ENCODE measurements at regions not wholly inside any gene's neighbourhood (a gene's known extent, or its start where the extent isn't known, plus 50 kb on each side); places are given as distances from the start of the nearest gene placed in this dataset.

GRCh38 chr9:86749894-86750255, 197.4 kb downstream of the GAS1 start (continued):
- TF ChIP-seq, protein P1, sequence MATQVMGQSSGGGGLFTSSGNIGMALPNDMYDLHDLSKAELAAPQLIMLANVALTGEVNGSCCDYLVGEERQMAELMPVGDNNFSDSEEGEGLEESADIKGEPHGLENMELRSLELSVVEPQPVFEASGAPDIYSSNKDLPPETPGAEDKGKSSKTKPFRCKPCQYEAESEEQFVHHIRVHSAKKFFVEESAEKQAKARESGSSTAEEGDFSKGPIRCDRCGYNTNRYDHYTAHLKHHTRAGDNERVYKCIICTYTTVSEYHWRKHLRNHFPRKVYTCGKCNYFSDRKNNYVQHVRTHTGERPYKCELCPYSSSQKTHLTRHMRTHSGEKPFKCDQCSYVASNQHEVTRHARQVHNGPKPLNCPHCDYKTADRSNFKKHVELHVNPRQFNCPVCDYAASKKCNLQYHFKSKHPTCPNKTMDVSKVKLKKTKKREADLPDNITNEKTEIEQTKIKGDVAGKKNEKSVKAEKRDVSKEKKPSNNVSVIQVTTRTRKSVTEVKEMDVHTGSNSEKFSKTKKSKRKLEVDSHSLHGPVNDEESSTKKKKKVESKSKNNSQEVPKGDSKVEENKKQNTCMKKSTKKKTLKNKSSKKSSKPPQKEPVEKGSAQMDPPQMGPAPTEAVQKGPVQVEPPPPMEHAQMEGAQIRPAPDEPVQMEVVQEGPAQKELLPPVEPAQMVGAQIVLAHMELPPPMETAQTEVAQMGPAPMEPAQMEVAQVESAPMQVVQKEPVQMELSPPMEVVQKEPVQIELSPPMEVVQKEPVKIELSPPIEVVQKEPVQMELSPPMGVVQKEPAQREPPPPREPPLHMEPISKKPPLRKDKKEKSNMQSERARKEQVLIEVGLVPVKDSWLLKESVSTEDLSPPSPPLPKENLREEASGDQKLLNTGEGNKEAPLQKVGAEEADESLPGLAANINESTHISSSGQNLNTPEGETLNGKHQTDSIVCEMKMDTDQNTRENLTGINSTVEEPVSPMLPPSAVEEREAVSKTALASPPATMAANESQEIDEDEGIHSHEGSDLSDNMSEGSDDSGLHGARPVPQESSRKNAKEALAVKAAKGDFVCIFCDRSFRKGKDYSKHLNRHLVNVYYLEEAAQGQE (IDR thresholded peaks at IDR 0.05; ENCODE audit: low read depth, low read length) = no peak
- TF ChIP-seq POLR2AphosphoS5 (IDR thresholded peaks at IDR 0.05; ENCODE audit: low read depth, low read length) = no peak
- TF ChIP-seq USF2 (IDR thresholded peaks at IDR 0.05; ENCODE audit: borderline replicate concordance, low read depth, low read length) = no peak
- TF ChIP-seq GABPA (IDR thresholded peaks at IDR 0.05; ENCODE audit: low read depth) = no peak
- TF ChIP-seq FOXJ3 (CRISPR knock-in tag; IDR thresholded peaks at IDR 0.05) = no peak
- TF ChIP-seq, protein P2, sequence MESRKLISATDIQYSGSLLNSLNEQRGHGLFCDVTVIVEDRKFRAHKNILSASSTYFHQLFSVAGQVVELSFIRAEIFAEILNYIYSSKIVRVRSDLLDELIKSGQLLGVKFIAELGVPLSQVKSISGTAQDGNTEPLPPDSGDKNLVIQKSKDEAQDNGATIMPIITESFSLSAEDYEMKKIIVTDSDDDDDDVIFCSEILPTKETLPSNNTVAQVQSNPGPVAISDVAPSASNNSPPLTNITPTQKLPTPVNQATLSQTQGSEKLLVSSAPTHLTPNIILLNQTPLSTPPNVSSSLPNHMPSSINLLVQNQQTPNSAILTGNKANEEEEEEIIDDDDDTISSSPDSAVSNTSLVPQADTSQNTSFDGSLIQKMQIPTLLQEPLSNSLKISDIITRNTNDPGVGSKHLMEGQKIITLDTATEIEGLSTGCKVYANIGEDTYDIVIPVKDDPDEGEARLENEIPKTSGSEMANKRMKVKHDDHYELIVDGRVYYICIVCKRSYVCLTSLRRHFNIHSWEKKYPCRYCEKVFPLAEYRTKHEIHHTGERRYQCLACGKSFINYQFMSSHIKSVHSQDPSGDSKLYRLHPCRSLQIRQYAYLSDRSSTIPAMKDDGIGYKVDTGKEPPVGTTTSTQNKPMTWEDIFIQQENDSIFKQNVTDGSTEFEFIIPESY (IDR thresholded peaks at IDR 0.05; ENCODE audit: borderline replicate concordance, low read depth) = no peak
- TF ChIP-seq MAX (IDR thresholded peaks at IDR 0.05; ENCODE audit: low read depth) = no peak
- no peak for TF ChIP-seq RAD21 (IDR thresholded peaks at IDR 0.05; ENCODE audit: low read length)

DNA sequence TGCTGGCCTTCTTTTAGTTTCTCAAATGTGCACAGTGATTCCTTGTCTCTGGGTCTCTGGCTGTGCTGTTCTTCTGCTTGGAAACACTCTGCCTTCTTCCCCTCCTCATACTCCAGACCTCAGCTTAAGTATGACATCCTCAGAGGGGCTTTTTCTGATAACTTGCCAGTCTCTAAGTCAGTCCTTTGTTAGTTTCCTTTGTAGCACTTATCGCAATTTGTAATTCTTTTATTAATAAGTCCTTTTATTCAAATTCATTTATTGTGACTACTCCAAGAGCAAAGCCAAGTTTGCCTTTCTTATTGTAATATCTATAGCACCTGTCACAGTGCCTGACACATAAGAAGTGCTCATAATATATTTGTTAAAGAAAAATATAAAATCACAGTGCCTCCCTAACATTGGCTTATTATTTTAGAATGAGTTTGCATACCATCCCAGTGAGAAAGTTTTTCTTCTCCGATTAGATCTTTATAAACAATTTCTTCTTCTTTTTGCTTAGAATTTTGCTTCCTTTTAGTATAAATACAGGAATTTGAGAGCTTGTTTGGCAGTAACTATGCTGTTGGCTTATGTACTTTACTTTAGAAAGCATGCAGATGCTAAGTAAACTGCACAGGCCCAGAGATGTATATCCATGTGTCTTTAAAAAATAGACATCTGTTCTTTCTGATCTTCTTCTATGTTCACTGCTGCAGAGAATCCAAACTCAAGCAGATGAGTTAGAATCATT, 198.0 kb downstream of the GAS1 start:
- Histone ChIP-seq H3K27ac (ENCODE audit: low read depth in 2 of 2, low read length in 1 of 2) (peak overlapping the region in 1 of 2 experiments; percentile 47; a peak in 2 of 4 replicates), H3K9me3 (no peaks in the 10 kb centered on the region), H3K36me3 (replicated peaks in 1 of 2; ENCODE audit: control insufficient read depth in 1 of 2, insufficient read depth in 2 of 2, low read length in 1 of 2) (no peaks in the 10 kb centered on the region), H3K9me2 (no peaks in the 10 kb centered on the region), H4K20me1 (ENCODE audit: insufficient read depth) (no peaks in the 10 kb centered on the region), H3K27me3 (ENCODE audit: insufficient read depth) (no peaks in the 10 kb centered on the region), H3K4me2 (peak overlapping the region; percentile 10; the same call in 1 of the 2 replicates), H3K79me2 (ENCODE audit: insufficient read depth) (no peaks in the 10 kb centered on the region), H3F3A (replicated peaks; ENCODE audit: insufficient read depth) (peaks cover 5% of the 10 kb centered on the region), H2AFZ (ENCODE audit: low read depth) (no peak overlapping the region), H3K4me3 (ENCODE audit: low read depth in 2 of 2, low read length in 1 of 2) (no peak overlapping the region), H3K9ac (no peak overlapping the region), H3K4me1 (ENCODE audit: control insufficient read depth in 1 of 2, insufficient read depth in 2 of 2, low read depth in 1 of 2, low read length in 1 of 2) (peaks cover 3 to 7% of the 10 kb centered on the region in 2 experiments; a peak in 3 of 4 replicates)
- POLR2A ChIA-PET = no interaction called here
- CTCF ChIA-PET = interaction anchor here (1.5 kb wide), 1 partner anchor 78 kb away, joined by 3 read pairs; no protein-coding TSS in a partner anchor
- no peak for DNase-seq
- TF ChIP-seq YY1 (IDR thresholded peaks at IDR 0.05; ENCODE audit: low read depth) = no peak
- TF ChIP-seq TCF12 (IDR thresholded peaks at IDR 0.05) = no peak
- TF ChIP-seq RFX5 (IDR thresholded peaks at IDR 0.05; ENCODE audit: low read length) = no peak
- TF ChIP-seq, protein P3, sequence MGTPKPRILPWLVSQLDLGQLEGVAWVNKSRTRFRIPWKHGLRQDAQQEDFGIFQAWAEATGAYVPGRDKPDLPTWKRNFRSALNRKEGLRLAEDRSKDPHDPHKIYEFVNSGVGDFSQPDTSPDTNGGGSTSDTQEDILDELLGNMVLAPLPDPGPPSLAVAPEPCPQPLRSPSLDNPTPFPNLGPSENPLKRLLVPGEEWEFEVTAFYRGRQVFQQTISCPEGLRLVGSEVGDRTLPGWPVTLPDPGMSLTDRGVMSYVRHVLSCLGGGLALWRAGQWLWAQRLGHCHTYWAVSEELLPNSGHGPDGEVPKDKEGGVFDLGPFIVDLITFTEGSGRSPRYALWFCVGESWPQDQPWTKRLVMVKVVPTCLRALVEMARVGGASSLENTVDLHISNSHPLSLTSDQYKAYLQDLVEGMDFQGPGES (IDR thresholded peaks at IDR 0.05; ENCODE audit: low read depth, low read length) = no peak
- TF ChIP-seq ELF1 (IDR thresholded peaks at IDR 0.05) = no peak
- no peak for TF ChIP-seq RXRA (IDR thresholded peaks at IDR 0.05; ENCODE audit: borderline replicate concordance, low read depth)
- no peak for TF ChIP-seq SIN3A (IDR thresholded peaks at IDR 0.05; ENCODE audit: borderline replicate concordance, low read depth, low read length)
- 84% methylated on average over 2 of the region's 2 CpGs for WGBS (ENCODE audit: low lambda C conversion rate)

All from SK-N-SH (cell line).